Stimulated activated CD4-positive, alpha-beta T cell treated with anti-CD3 and anti-CD28 coated beads, Interleukin-2, amount 100 ng/mL, for 4 hours (primary cell): ENCODE measurements at regions not wholly inside any gene's neighbourhood (a gene's known extent, or its start where the extent isn't known, plus 50 kb on each side); places are given as distances from the start of the nearest gene placed in this dataset.
"Not testable (repeated sequence)": the region's sequence is repeated elsewhere in the genome, so short reads cannot be mapped to it uniquely, and the experiment has no call there.

Experiments used
- DNase-seq: peaks from one replicate; pipeline ENCODE4 v3.0.0-alpha.2; 2020; ENCODE audit warnings: low read depth

DNA sequence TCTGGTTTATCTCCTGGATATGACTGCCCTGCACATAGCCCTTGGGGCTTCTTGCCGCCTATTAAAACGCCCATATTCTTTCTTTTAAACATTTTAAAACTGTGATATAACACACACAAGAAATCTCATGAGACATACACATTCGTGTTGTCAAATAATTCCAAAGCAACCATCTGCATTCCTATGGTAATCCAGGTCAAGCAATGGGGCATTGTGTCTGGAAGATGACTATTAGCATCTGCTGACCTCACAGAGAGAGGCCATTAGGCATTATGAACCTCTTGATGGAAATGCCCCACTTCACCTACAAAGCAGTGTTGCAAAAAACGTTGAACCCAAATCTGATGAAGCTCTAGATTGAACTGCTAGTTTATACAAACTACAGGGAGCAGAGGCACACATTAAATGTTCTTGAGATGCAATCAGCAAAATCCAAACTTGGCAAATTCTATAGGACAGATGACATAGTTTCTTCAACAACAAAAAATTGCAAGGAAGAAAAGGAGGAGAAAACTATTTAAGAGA is 513.8 kb upstream of the CCDC196 start:
- DNase-seq: no peak

DNA sequence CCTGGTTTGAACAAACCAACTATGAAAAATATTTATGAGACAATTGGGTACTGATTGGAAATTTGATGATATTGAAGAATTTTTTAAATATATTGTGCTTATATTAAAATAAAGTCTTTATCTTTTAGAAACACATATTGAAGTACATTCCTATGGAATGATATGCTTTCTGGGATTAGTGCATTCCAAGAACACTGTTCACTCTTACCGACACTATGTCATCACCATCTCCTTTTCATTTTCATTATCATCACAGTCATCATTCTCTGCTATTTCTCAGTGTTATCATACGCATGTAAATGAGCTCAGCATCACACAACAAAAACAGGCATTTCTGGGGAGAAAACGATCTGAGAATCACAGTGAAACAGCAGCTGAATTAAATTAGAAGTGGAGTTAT is 513.3 kb upstream of the CCDC196 start:
- no peak for DNase-seq

DNA sequence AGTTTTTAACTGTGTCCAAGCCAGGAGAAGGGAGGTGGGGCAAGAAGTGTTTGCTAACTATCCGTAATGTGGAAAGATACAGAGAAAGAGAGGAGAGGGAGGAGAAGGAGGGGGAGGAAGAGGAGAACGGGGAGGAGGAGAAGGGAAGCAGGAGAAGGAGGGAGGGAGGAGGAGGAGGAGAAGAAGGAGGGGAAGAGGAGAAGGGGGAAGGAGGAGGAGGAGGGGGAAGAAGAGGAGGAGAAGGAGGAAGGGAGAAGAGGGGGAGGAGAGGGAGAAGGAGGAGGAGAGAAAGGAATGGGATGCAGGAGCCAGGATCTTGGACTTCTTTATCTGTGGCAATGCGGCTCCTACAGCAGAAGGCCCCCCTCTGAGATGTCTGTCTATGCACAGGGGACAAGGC is 510.3 kb upstream of the CCDC196 start:
- DNase-seq: no peak

DNA sequence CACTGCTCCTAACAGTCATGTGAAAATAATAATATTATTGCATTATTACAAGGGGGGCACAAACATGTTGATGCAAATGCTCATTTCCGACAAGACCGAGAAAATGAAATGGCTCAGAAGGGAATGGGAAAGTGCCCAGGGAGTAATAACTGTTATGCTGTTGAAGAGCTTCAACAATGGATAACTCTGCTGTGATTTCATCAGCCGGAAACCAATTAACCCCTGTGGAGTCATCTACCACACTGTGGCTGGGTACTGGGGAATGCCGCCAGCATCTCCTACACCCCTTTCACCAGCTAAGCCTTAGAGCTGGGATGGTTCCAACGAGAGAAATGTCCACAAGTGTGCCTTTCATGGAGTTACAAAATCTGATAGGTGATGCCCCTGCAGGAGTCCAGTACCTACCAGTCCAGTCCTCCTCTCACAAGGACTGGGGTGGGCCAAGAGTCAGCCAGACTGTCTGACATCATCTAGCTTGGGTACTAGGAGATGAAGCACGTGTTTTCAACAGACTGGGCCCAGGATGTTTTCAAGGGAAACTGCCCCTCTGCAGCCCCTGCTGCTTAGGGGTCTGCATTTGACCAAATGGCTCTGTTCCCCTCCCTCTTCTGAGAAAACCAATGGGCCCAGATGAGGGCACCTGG is 509.3 kb upstream of the CCDC196 start:
- DNase-seq: no peak

DNA sequence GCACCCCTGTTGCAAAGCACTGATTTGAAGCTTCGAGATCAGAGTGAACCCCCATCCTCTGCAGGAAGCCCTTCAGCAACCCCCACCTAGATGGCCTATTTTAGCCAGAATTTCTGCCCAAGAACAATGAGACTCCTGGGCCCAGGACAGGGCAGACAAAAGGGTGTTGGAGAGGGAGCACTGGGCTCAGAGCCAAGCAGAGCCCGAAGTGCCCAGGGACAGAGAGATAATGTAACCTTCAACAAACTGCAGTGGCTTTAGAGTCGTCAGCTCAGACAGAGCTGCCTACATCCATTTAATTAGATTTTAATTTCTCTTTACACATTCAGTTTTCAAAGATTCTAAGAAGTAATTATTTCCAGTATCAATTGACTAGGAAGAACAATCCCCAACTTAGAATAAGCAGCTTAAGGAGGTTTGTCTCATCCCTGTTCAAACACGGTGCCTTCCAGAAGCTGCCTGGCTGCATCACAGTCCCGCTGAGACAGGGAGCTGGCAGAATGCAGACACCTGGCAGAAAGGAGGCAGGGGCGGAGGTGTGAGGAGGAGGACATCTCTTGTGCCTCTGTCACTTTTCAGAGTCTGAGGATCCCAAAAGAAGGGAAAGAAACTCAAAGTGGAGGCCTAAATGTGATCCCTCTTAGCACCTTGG is 504.9 kb upstream of the CCDC196 start:
- no peak for DNase-seq

DNA sequence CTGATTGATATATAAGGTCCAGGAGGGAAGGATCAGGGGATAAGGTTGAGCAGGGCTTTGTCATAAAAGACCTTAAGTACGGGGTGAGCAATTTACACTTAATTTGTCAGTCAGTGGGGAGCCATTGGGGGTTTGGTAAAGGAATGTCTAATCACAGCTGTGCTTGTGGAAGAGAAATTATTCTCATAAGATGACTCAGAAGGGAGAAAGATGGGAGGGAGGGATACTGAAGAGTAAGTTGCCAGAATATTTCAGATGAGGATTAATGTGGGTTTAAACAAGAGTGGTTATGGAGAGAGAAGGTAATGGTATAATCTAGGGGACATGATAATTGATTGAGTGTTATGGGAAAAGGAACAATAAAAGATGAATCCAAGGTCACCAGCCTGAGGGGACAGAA is 500.1 kb upstream of the CCDC196 start:
- no peak for DNase-seq

DNA sequence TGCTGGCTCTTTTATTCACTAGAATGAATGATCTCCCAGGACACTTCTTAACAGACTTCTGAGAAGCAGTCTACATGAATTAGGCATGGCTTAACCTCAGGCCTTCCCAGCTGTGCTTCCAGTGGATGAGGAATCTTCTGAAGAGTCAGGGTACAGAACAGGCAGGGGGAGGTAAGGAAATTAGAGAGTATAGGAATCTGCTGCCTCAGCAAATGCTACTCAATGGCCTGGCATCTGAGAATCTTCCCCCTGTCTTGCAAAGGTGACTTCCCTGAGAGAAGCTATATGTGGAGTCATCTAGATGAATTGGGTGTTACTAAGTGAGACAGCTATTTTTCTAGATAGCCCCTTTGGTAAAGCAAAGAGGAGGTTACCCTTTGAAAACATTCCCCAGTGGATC is 496.2 kb upstream of the CCDC196 start:
- no peak for DNase-seq

DNA sequence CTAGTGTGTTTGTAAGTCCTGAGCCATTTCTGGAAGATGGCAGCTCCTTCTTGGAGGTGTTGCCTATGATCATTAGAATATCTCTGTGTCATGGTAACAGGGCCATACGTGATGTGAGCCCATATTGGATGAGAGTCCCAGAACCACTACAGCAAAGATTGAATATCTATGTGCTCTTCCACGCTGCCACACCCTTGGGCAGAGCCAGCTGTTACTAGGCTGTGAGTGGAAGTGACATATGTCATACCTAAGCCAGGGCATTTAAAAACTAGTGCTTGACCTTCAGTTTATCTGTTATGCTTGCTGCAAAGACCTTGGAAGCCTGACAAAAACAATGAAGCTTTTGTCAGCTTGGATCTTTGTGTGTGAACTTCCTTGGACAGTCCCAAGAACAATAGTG is 495.1 kb upstream of the CCDC196 start:
- DNase-seq: no peak

DNA sequence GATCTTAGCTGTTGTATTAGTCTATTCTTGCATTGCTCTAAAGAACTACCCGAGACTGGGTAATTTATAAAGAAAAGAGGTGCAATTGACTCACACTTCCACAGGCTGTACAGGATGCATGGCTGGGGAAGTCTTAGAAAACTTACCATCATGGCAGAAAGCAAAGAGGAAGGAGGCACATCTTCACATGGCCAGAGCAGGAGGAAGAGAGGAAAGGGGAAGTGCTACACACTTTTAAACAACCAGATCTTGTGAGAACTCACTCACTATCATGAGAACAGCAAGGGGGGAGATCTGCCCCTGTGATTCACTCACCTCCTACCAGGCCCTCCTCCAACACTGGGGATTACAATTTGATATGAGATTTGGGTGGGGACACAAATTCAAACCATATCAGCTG is 494.2 kb upstream of the CCDC196 start:
- not testable (repeated sequence) for DNase-seq

DNA sequence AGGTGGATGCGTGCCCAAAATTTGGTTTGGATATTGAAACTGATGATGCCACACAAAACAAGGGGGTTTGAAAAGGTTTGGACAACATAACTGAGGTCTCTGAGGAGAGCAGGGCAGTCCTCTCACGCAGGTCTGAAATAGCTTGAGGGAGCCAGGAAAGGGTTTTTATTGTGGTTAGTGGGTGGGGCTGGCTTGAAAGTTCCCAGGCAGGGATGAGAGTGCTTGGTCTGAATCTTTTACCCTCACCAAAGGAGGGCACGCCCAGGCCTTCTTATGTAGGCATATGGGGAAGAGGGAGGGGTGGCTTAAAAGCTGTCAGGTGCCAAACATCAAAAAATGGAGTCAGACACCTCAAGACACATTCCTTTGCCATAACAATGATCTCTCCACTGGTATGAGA is 493.1 kb upstream of the CCDC196 start:
- DNase-seq: no peak

DNA sequence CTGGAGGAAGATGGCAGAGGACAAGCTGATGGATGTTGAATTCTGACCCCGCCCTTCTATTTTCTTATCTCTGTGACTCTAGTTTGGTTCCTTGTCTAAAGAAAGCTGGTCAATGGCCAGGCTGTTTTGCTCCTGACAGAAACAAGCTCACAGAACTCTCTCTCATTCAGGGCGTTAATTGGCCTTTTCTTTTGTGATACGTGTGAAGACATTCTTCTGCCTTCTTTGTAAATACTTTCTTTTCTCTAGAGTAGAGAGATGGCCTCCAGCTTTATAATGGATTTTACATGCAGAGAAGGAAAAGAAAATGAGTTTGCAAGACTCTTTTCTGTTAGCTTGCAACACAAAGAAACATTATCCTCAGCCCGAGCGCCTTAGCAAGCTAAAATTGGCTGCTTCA is 492.2 kb upstream of the CCDC196 start:
- DNase-seq: no peak

DNA sequence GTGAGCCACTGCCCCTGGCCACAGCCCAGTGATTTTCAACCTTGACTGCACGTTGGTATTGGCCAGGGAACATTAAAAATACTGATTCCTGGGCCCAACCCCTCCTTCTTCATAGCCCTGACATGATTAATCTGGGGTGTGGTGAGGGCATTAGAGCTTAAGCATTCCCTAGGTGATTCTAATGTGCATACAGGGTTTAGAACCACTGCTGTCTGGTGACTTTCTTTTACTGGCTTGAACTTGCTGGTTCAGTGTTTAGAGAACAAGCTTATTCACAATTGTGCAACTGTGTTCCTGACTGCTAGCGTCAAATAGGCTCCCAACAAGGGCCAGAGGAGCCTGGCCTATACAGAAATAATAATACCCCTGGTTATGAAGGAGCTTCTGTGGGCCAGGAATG is 488.8 kb upstream of the CCDC196 start:
- DNase-seq: no peak

DNA sequence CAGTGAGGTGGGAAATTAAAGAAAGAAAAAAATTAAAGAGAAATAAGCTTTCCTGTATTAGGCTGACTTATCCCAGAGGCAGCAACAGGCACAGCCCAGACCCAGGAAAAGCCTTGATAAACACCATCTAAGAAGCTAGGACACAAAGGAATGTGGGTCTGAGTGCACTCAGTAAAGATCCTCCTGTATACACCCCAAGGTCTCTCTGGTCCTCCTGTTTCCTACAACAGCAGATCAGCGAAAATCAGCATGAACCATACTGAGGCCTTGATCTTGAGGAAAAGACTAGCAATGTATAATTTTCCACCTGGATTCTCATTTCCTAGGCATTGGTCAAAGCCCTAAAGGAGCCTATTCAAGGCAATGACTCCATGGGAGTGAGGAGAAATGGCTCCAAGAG is 486.3 kb upstream of the CCDC196 start:
- DNase-seq: no peak

DNA sequence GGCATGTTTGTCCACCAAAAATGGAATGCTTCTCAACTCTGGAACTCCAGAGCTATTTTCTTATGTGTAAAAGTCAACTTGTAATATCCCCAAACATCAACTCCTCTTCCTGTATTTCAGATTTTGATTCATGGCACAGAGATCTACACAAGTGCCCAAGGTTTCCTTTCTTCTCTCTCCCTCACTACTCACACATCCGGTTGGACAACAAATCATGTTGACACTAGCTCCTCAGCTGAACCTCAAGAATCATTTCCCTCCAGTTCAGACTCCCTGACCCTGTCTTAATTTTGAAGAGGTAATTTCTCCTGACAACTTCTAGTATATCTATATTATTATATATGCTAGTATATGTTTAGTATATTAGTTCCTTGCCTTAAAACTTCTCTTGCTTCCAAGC is 485.4 kb upstream of the CCDC196 start:
- DNase-seq: no peak

DNA sequence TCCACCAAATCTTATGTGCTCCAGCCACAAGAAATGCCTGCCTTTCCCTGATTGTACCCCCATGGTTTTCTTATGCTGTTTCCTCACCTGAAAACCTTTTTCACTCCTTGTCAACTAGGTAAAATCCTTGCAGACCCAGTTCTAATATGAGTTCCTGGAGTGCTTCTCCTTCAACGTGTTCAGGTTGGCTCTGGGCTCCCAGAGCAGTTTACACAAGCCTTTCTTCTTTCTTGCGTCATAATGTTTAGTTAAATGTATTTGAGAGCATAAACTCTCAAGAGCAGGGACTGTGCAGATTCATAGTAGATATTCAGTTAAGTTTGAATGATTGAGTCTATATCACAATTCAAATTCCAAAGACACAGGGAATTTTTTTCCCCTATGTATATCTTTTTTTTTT is 484.8 kb upstream of the CCDC196 start:
- DNase-seq: no peak

DNA sequence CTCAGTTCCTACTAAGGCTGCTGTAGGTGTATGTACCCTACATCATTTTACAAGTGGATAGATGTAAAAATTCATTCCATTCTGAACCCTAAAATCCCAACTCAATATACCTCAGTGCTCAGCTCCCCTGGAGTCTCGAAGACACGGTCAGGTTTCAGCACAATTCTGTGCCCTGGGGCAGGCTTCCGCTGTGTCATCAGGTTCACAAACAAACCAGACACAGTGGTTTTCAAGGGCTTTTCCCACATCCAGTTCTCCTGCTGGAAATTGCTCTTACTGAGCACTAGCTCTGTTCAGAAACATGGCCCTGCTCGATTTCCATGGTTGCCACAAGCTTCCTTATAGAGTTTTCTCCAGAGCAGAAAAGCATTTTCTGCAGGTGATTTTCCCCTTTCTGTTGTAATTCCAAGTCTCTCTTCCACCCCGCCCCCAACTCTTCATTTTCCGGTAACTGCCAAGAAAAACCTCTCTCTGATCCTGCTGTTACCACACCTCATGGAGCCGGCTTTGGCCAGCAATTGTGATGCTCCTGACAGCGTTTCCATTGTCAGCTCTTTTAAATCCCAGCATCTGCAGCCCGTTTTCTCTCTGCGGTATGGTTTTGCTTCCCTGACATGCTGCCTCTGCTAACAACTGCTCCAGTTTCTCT is 483.0 kb upstream of the CCDC196 start:
- no peak for DNase-seq

DNA sequence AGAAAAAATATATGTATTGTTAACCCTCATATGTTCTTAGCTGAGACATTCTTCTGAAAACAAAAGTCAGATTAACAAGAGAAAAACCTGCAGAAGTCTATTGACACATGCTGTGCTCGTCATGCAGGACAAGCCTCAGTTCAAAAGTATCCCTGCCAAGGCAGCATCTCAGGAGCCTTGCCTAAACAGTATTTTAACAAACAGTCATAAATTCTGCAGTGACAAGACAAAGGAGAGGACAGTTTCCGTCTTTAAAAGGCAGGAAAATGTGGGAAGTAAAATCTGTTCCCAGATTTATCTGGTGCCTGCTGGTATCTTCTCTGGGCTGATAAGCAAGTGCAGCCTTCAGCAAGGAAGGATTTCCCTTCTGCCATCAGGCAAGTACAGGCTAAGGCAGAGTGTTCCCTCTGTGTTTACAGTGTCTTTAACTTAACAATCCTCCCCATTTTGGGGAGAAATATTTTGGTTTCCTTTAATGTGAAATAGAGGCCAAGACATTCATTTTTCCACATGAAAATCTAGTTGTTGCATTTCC is 480.2 kb upstream of the CCDC196 start:
- no peak for DNase-seq

DNA sequence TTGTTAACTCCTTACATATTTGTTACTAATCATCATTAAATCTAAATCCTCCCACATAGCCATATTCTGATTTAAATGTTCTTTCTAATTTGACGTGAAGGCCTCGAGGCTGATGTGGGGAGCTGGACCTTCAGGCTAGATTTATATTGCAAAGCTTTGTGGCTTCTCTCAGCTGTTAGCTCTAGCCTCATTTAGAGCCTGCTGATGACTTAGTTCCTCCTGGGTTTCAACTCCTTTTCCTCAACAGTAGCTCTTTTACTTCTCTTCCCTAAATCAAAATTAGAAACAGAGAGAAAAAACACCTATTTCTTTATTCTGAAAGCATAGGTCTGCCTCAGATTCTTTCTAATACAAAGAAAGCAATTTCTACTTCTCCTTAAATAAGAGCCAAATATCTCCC is 477.5 kb upstream of the CCDC196 start:
- no peak for DNase-seq

DNA sequence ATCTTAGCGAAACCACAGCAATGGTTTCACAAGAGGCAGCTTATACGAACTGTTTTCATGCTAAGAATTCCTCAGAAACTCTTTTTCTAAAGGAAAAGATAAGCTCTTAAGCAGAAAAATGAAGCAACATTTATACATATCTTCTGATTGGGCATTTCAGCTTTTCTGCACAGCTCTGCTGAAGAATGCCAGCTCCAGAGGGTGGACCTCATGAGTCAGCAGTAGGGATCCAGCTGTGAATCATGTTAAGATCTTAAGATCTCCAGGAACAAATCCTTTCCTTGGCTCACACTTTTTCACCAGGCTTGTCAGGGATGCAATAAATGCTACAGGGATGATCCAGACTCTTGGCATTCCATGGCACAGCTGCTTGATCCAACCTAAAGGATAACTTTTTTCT is 477.1 kb upstream of the CCDC196 start:
- no peak for DNase-seq

DNA sequence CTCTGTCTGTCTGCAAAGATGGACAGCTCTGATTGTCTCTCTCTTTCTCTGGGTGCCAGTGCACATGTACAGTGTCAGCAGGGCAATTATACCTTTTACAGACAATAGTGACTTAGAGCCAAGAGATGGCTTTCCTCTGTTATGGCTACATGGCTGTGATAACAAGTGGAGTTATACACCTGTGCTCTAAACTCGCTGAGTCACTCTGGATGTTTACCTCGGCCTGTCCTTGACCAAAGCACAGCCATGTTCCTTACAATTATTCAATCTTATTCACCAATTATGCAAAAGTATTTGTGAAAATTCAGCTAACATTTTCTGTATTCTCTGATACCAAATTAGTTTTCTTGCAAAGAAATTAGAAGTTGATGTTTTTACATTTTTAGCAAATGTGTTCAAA is 475.5 kb upstream of the CCDC196 start:
- DNase-seq: no peak

DNA sequence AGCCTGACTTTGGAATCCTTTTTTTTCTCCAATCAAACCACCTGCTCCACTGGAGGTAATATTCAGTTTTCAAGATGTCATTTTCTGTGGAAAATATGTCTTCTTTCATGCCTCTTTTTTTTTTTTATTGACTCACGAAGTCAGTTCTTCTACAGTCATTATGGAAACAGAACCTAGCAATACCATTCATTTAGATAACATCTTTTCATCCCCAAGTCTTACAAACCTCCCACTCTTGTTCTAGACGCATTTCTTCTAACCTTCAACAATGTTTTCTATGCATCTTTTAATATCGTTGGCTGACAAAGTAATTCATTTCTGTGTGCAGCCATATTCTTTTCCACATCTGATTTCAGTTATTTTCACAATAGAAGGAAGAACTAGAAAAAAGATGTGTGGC is 474.3 kb upstream of the CCDC196 start:
- no peak for DNase-seq

DNA sequence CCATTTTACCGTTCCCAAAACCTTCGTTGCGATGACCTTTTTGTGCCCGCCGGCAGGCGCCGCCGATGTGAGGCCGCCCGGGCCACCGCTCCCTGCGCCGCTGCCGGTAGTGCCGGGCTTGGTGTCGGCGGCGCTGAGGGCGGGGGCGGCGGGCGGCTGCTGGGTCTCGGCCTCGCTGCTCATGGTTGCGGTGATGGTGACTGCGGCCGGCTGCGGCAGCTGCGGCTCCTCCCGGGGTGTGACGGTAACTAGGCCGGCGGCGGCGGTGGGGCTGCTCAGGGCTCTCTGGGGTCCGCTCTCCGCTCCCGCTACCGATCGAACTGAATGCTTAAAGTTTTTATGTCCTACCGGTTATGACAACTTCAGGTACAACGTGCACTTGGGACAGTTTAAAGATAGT is 472.6 kb upstream of the CCDC196 start:
- DNase-seq: not testable (repeated sequence)

DNA sequence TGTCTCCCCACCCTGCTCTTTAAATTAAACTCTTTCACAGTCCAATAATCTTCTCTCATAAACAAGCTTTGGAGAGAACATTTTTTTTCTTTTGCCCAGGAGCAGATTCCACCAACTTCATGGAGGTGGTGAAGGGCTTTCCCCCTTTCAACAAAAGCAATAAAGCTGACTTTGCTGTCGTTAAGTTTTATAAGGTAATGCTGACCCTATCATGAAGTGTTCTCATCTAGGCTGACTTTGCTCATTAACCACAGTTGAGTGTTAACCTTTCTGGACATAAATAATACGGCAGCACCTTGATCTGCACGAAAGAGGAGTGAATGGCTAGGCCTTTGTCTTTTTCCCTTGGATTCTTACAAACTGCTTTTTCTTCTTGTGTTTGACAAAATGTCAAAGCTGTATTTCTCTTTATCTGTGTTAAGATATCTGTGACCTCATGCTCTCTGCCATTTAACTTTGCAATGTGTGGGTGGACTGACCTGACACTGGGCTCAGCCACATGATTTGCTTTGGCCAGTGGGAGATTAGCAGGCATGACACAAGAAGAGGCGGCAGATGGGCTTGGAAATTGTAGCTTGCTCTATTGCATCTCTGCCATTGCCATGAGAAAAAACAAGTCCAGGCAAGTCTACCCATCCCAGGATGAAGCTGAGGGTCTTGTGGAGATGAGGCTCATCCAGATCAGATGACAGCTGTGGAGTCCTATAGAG is 470.9 kb upstream of the CCDC196 start:
- no peak for DNase-seq
